ENCODE measurements at regions not wholly inside any gene's neighbourhood (a gene's known extent, or its start where the extent isn't known, plus 50 kb on each side); places are given as distances from the start of the nearest gene placed in this dataset.
A peak's percentile ranks its signal among the peaks of the same experiment; 100 is the strongest.

DNA sequence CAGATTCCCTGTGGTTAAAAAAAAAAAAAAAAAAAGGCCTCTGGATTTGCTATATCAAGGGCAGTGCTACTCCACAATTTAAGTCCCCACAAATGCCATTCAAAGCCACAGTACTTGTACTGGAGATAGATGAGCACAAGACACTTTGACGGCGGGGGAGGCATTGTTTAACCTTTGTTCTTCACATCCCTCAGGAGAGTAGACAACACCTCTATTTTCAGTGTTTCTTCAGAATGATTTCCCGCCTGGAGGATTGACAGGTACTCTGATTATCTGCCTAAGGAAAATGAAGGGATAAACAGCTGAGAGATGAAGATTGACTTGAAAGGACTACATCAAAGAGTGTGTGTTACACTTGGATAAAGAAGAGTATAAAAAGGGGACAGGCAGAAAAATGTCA lies 58.7 kb downstream of the OTOL1 start:
- no peak for DNase-seq (ENCODE audit: low spot score)

DNA sequence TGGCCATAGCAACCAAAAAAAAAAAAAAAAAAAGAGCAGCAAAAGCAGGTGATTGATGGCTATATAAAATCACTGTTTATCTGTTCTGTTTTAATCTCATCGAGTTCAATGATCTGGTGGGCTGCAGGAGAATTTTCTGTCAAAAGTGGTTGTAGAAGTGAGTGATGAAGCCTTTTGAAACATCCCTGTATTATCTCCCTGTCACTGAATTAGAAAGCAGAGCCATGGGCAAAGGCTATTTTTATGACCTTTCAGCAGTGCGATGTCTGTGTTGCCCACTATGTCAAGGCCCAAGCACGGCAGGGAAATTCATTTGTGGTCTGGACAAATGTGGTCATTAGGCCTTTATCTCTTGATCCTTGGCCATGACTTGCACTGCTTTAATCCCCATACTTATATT lies 59.9 kb downstream of the OTOL1 start:
- no peak for DNase-seq (ENCODE audit: low spot score)

DNA sequence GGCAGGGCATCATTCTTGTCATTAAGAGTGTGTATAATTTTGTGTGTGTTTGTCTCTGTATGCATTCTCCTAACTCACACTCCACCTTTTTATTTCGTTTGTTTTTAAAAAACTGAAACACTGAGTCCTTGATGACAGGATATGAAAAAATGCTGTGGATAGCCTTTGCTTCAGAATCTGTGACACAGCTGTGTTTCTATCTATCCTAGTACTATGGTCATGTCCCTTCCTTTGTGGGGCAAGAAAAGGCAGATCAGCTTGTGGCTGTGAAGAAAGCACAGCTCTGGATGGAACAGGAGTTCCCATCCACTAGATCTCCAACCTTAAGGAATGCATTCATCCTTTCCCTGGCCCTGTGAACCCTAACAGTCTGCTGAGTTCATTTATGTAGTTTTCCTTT lies 60.3 kb downstream of the OTOL1 start:
- no peak for DNase-seq (ENCODE audit: low spot score)

DNA sequence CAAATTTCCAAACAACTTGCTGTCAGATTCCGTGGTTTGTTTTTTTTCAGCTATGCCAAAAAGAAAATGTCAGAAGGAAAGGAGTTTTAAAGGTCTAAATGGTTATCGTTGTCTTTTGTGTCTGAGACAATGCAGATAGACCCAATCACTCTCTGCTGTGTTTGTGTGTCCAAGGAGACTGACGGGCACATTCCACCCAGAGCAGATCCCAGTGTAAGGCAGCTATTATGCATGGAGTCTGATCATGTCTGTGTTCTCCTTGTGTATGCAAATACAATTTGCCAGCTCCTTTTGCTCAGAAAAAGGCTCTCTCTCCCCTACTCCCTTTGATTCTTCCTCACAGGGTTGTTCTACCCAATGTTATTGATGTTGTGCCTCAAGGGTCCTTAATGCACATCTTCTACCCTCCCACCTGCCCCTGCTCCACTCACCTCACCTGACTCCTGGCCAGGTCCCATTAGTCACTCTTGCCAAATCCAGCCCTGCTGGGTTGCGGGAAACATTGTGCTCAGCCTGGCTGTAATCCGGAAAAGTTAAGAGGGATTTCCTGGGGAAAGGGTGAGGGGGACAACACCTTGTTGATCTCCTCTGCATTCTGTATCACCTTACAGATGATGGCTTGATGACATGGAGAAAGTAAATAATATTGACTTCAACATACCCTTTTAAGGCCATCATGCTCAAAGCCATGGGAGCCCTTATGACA lies 61.0 kb downstream of the OTOL1 start:
- no peak for DNase-seq (ENCODE audit: low spot score)

DNA sequence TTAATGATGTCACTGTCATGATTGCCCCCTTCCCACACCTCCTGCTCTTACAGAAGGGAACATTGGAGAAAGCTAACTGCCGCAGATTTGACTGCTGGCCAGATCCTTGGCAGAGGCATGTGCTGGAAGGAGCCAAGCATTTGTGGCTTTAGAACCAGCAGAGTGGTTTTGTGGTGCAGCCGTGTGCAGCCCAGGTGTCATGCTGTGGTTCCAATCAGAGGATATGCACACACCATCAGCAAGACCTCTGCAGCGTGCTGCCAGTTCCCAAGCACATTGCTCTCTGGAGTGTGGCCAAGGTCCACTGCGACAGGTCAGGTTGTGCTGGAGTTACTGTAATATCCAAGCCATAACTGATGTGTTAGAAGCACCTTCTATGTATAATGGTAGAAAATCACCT lies 61.6 kb downstream of the OTOL1 start:
- DNase-seq (ENCODE audit: low spot score): no peak

DNA sequence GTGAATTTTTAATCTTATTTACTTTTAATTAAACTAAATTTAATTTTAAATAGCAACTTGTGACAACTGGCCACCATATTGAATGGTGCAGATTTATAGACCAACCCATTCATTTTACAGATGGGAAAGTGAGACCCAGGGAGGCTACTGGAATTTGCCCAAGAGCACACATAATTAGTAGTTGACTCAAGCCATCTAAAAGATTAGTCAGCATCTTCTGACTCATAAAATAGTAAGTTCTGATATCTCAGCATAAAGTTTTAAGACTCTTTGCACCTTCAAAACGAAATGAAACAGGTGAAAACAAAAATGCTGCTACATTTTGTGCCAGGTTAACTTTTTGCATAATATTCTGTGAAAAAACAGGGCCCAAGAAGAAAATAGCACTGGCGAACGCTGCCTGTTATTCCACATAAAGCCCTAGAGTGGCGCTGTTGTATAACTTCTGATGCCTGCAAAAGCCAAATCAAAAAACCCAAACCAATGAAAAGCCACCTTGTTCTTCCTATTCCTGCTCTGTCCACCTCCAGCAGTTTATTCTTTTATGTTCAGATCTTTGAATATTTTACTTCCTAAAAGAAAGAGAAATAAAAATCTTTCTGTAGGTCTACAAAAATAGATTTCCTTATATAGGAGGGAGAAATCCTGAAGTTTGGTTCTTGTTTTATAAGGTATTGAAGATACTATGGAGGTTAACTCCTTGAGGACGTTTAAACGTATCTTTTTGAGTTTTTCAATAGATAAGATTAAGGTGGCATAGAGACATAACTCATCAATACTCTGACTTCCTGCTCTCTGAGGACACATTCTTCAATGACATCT lies 62.8 kb downstream of the OTOL1 start:
- DNase-seq (ENCODE audit: low spot score): peak; percentile 63

DNA sequence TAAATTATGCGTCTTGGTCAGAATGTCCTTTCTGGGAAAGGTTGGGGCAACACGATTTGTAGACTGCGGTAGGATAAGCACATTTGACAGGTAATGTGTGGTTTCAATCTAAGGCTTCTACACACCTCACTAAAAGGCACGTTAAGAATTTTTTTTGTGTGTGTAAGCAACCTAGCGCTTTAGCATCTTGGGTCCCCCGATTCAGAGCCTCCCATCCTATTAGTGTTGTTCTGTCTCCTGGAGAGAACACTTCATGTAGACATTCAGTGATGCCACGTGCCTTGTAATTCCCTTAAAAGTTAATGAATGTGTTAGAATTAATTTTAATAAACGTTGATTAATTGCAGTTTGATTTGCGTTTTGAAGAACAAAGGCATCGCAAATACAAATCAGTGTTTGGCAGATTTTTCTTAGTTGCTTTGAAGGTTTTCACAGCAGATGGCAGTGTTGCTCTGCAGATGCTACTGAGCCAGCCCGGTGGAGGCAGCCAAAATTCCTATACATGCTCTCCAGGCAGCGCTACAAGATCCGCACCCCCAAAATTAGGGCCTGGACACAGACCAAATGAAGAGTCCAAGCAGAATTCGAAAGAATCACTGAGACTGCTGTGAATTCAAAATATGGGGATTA lies 63.5 kb downstream of the OTOL1 start:
- DNase-seq (ENCODE audit: low spot score): peak; percentile 65

DNA sequence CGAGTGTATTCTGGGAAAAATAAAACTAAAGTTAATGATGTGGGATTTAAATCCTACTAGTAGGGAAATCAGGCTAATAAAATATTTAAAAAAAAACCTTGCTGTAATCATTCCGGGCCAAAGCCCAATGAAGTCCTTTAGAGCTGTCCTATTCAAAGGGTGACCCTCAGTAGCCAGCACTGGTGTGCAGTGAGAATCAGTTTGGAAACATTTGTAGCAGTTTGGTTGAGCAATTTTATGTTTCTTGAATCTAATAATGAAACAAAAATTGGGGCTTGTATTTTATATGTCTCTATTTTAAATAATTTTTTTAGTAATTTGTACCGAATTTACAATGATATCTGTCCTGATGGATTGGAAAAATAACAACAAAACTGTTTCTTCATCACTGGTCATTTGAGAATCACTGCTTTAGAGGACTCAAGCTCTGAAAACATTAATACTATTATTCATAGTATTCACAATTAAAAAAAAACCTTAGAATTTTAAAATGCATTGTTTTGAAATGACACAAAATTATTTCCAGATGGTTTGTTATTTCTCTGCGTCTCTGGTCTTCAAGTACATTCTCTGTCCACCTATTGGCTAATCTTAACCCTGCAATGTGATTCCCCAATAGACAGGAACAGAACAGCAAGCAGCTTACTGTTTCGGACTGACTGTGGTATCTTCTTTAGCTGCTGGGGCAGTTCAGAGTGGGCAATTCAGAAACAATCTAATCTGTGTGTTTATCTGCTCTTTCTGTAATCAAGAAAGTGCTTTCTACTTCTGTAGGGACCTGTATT lies 71.2 kb downstream of the OTOL1 start:
- no peak for DNase-seq (ENCODE audit: low spot score)

DNA sequence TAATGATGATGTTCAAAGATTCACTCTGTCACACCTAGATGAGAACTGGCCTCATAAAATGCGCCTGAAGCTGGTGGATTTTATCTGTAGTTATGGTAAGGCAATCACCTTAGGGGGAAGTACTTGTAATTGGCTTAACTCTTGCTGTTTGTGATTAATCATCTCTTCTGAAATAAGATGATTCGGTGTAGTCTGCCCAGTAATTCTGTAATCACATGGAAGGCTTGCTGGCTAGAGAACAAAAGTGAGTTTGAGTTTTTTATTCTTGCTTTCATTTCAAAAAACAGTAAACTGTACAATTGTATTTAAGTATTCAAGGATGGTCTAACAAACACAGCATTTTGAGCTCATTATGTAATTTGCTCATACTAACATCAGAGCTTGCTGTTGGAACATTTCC lies 72.1 kb downstream of the OTOL1 start:
- no peak for DNase-seq (ENCODE audit: low spot score)

DNA sequence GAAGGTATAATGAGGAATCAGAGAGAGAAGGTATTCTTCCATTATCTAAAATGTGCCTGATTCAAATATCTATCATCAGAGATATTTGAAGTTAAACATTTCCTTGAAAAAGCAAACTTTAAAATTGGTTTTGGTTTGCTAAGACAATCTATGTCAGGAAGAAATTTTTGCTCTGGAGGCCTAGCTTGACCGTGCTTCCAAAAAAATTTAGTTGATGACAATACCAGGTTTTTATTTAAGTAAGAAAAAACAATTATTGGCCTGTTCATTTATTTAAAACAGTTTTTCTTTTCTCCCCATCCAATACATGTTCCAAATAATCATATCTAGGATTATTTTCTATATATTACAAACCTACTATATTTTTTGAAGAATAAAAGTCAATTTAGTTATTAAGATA lies 75.3 kb downstream of the OTOL1 start:
- no peak for DNase-seq (ENCODE audit: low spot score)

DNA sequence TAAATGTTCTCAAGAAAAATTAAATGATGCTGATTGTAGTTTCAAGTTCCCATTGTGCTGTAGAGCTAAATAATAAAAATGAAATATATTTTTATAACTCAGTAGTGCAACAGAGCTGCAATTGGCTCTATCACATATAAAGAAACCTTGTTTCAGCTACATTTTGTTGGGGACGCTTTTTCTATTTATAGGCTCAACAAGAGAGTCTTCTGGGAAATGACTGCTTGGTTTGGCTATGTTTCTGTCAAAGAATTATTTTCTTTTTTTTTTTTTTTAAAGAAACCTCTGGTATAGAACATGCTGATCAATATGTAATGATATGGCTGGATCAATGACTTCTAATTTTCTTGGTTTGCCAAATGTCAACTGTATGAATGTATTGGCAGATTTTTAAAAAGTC lies 76.5 kb downstream of the OTOL1 start:
- DNase-seq (ENCODE audit: low spot score): no peak

DNA sequence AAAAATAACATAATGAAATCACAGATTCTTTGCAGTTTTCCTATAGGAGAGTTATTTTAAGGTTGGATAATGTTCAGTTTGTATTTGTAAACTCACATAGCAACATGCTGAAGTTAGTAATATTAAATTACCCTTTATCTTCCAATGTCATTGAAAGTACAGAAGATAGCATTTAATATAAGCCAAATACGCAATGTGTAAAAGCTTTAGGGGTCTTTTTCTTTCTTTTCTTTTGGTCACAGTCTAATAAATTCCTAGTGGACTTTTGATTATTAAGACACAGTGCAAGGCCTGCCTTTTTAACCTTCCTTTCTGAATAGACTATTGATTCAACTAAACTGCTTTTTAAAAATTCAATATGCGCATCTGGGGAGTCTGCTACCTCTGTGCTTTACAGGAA lies 79.3 kb downstream of the OTOL1 start:
- DNase-seq (ENCODE audit: low spot score): no peak

DNA sequence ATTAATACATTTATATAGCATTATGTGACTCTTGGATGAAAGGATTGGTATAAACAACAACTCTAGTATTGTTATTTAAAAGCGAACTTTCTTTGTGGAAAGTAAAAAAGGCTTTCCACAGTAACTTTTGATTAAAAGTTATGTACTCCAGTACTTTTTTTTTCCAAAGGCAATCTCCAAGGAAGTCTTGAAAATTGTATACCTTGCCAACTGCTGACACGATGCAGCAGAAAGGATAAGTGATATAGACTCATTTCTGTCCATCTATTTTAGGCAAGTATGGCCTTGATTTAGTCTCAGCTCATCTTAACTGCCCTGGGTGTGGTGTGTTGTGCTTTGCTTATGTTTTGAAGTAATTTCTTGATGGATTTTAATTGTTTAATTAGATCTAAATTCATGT lies 79.7 kb downstream of the OTOL1 start:
- no peak for DNase-seq (ENCODE audit: low spot score)

DNA sequence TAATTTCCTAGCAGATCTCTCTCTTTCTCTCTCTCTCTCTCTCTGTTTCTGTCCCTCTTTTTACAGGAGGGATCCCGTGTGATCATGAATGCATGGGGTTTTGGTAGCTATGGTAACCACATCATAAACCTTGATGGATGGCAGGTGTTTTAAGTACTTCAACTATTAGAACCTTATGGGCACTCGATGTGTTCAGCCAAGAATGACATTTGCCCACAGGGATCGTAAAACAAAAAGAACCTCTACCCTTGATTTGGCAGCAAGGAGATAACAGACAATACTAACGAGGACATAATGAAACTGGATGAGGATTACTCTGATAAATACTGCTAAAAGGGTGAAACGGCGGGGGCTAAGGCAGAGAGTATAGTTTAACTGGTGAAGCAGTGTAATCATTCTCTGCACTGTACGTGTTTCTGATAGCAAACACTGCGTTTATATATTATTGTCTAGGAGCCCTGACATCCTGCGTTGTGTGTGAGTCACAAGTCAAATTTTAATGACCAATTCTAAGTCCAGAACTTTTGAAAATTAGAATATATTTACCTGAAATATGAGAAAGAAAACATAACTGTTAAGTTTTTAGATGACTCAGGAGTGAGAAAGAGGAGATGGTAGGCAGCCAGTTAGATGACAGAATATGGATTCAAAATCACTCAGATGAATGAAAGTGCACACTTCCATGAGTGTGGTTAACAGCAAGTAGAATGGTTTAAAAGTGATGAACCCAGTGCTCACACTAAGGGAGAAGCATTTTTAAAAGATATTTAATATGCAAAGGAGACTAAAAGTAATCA lies 80.3 kb downstream of the OTOL1 start:
- no peak for DNase-seq (ENCODE audit: low spot score)

DNA sequence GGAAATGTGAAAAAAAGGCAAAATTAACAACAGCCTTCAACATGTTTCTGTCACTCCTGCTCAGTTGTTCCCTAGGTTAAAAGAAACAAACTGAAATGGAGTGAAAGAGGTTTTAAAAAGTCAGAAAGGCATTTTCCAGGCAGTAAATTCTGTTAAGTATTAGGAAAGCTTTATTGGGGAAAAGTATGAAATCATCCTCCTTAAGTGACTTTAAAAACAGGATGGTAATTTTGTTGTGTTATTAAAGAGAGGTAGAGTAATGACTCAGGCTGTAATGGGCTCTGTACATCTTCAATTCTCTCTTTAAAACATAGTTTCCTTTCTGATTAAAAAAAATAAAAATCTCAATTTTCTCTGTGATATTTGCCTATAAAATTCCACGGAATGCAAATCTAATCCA lies 81.1 kb downstream of the OTOL1 start:
- no peak for DNase-seq (ENCODE audit: low spot score)

DNA sequence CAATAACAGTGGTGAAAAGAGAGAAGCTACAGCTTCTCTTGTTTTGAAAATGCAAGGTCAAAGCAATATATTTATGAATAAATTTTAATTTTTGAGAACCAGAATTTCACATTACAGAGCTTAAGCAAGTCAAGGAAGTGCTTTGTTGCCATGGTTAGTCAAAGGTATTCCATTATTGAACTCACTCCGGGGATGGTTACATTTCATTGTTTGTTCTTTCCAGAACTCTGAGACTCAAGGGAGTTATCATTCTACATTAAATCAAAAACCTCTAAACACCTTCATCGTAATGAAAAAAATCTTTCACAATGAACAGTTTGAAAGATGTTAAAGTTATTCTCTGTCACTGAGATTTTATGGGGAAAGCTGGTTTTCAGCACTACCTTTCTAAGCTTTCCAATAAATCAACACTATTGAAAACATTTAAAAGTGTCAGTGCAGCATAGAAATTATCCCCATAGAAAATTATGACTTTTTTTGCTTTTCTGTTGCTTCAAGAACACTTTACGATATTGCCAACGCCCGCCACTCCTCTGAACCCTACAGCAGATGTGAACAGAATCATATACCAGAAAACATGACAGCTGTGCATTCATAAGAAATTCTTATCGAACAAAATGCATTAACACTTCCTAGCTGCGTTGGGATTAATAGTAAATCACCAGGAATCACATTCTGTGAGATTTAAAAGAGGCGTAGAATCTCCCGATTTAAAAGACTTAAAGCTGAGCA lies 83.0 kb downstream of the OTOL1 start:
- no peak for DNase-seq (ENCODE audit: low spot score)

DNA sequence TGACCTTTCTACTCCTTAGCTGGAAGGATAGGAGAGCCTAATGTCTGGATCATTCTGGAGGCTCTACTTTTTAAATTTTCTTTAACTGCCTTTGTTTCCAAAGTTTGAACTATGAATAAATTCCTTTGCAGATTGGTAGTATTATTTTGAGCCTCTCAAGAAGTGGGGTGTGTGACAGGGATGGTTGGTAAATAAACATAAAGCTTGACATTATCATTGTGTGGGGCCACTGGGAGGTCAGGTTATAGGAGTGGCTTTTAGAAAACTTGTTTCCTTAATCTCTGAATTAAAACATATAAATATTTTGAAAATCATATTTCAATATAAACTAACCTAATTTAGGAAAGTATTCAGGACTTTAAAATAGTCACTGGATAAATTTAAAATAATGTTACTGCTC lies 89.3 kb downstream of the OTOL1 start:
- DNase-seq (ENCODE audit: low spot score): no peak

DNA sequence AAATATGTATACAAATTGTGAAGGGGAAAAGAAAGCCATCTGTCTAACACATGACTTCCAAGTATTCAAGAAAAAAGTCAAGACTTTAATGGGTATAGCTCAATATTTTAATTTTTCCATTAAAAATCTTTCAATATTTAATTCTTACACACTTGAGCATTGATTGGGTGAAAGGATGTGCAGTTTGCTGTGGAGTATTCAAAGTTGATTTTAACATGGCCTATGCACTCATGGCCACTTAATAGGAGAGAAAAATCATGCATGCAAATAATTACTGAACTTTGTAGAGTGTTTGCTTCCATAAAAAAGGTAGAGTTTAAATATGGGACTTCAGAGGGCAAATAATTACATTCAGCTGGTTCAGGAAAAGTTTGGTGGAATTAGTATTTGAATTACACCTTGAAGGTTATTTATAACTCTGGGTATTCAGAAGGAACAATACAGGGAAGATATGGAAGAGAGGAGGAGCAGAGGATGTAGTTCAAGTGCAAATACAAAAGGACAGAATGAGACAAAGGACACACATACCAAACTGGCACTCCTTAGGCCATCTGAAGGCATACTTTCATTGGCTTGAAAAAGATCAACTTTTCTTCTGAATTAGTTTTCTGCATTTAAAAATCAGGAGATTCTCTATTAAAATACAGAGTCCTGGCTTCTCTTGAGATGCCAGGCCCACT lies 90.1 kb downstream of the OTOL1 start:
- no peak for DNase-seq (ENCODE audit: low spot score)

DNA sequence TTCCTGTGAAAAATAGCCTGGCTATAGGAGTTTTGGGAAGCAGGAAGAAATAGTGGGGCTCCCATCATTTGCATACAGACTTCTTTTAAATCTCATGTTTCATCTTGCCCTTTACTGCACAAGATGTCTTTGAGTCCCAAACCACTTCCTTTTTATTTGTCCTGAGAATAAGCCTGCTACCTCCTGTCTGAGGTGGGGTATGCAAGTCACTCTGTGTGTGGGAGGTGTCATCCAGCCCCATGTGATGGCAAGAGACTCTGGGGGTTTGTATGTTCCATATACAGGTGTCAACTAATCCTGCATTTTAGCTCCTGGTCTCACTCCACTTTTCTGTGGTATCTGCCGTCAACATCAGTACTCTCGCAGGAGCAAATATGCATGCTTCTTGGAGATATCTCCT lies 102.0 kb downstream of the OTOL1 start:
- DNase-seq (ENCODE audit: low spot score): no peak

DNA sequence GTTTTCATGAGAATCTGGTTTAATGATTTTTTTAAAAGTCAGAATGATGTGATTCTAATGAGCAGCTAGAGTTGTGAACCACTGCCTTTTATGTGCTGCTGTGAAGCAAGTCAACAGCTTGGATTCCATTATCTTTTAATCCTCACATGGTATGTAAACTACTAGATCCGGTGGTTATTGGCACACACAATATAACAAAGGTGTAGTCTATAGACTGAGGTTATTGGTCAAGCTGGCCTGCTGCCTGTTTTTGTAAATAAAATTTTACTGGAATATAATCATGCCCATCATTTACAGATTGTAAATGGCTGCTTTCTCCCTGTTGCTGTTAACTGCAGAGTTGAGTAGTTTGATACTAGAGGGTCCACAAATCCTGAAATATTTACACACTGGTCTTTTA lies 103.1 kb downstream of the OTOL1 start:
- DNase-seq (ENCODE audit: low spot score): no peak
